ENCODE measurements at regions not wholly inside any gene's neighbourhood (a gene's known extent, or its start where the extent isn't known, plus 50 kb on each side); places are given as distances from the start of the nearest gene placed in this dataset.

GRCh38 chr13:47853236-47853635, 147.8 kb downstream of the SUCLA2 start (continued):
- TF ChIP-seq ZNF691 (CRISPR knock-in tag; IDR thresholded peaks at IDR 0.05; ENCODE audit: borderline replicate concordance, low read depth) (no peak), ZFP91 (CRISPR knock-in tag; IDR thresholded peaks at IDR 0.05; ENCODE audit: borderline replicate concordance) (no peak), ZNF614 (CRISPR knock-in tag; IDR thresholded peaks at IDR 0.05; ENCODE audit: borderline replicate concordance) (no peak), ELF1 (CRISPR knock-in tag; IDR thresholded peaks at IDR 0.05) (no peak)

- in situ Hi-C loops (cut with HindIII; ENCODE audit: extremely low pct_ligation_motif_present, low pct_unique_long_range_greater_than_20kb): no loop called here
- WGBS (ENCODE audit: low lambda C conversion rate): 57% methylated on average over 3 of the region's 4 CpGs
- intact Hi-C loops (cut with micrococcal nuclease; ENCODE audit: unreplicated experiment): no loop called here
- ChIA-PET POLR2A (no interaction called here), CTCF (ENCODE audit: low intra/inter-chr PET ratio, low total read pairs) (no interaction called here)
- peaks cover 8% of the 10 kb centered on the region; the same call in 1 of the 2 replicates for H3K4me1 ChIP-seq (ENCODE audit: insufficient read depth, low read length)
- H3K9ac ChIP-seq (ENCODE audit: insufficient read depth, low read depth, low read length): no peak overlapping the region
- H3K4me2 ChIP-seq (ENCODE audit: low read depth, low read length): no peak overlapping the region
- BruUV-seq (replicated peaks): no TSS peak
- H2AFZ ChIP-seq (ENCODE audit: low read length): no peak overlapping the region
- no peak for ATAC-seq
- H3K27me3 ChIP-seq (ENCODE audit: control insufficient read depth in 1 of 2, insufficient read depth in 2 of 2, low read length in 2 of 2): no peaks in the 10 kb centered on the region
- no peak for DNase-seq (ENCODE audit: low spot score)
- no peaks in the 10 kb centered on the region for H3K36me3 ChIP-seq (replicated peaks in 1 of 2; ENCODE audit: control insufficient read depth in 1 of 2, insufficient read depth in 2 of 2, low read length in 2 of 2)
- no peak for TF ChIP-seq TAF1 (CRISPR knock-in tag; IDR thresholded peaks at IDR 0.05)
- no peak for TF ChIP-seq NR1H2 (CRISPR knock-in tag; IDR thresholded peaks at IDR 0.05; ENCODE audit: borderline replicate concordance, low read depth)
- TF ChIP-seq ZNF772 (CRISPR knock-in tag; IDR thresholded peaks at IDR 0.05): no peak
- TF ChIP-seq THAP8 (CRISPR knock-in tag; IDR thresholded peaks at IDR 0.05; ENCODE audit: borderline replicate concordance): no peak
- TF ChIP-seq HNRNPL (IDR thresholded peaks at IDR 0.05; ENCODE audit: low read depth, low read length): no peak
- no peak for TF ChIP-seq ZNF749 (CRISPR knock-in tag; IDR thresholded peaks at IDR 0.05; ENCODE audit: borderline replicate concordance)
- TF ChIP-seq GZF1 (CRISPR knock-in tag; IDR thresholded peaks at IDR 0.05): no peak
- TF ChIP-seq CHD4 (IDR thresholded peaks at IDR 0.05; ENCODE audit: borderline replicate concordance, low read length): no peak
- TF ChIP-seq MYNN (CRISPR knock-in tag; IDR thresholded peaks at IDR 0.05; ENCODE audit: low read depth): no peak
- no peak for TF ChIP-seq AGO2 (optimal IDR thresholded peaks at IDR 0.05; ENCODE audit: low read depth, low read length)
- no peak for TF ChIP-seq SIX1 (CRISPR knock-in tag; IDR thresholded peaks at IDR 0.05; ENCODE audit: borderline replicate concordance)
- TF ChIP-seq SMARCE1 (IDR thresholded peaks at IDR 0.05; ENCODE audit: borderline replicate concordance): no peak
- no peak for TF ChIP-seq SP1 (IDR thresholded peaks at IDR 0.05)
- TF ChIP-seq SP1 (CRISPR knock-in tag; IDR thresholded peaks at IDR 0.05): no peak
- TF ChIP-seq ZNF615 (CRISPR knock-in tag; IDR thresholded peaks at IDR 0.05; ENCODE audit: borderline replicate concordance): no peak
- TF ChIP-seq ZGPAT (CRISPR knock-in tag; IDR thresholded peaks at IDR 0.05): no peak
- no peak for TF ChIP-seq ZNF549 (CRISPR knock-in tag; IDR thresholded peaks at IDR 0.05)
- H3K9me3 ChIP-seq (ENCODE audit: low read length): no peaks in the 10 kb centered on the region
- no peaks in the 10 kb centered on the region for H4K20me1 ChIP-seq (ENCODE audit: insufficient read depth, low read length)
- no peak for FAIRE-seq
- H3K4me3 ChIP-seq (replicated peaks in 1 of 3; ENCODE audit: insufficient read depth in 1 of 3, low read depth in 2 of 3, low read length in 3 of 3): no peak overlapping the region
- H3K79me2 ChIP-seq (ENCODE audit: insufficient read depth, low read length): no peaks in the 10 kb centered on the region
- H3K27ac ChIP-seq (ENCODE audit: extremely low read length, insufficient read depth, low read length): no peak overlapping the region
Measured at GRCh38 chr13:47846886-47847285, 154.2 kb downstream of the SUCLA2 start.

Measured in HepG2 (cell line).